ENCODE measurements at regions not wholly inside any gene's neighbourhood (a gene's known extent, or its start where the extent isn't known, plus 50 kb on each side); places are given as distances from the start of the nearest gene placed in this dataset.

- Histone ChIP-seq H4K91ac (replicated peaks; ENCODE audit: insufficient read length, low read length) (peak overlapping the region; percentile 31), H3K4ac (replicated peaks; ENCODE audit: insufficient read length, low read depth, low read length) (peak overlapping the region; percentile 59), H3K23me2 (ENCODE audit: low read depth, low read length) (no peaks in the 10 kb centered on the region), H3K79me1 (ENCODE audit: low read depth, low read length) (no peaks in the 10 kb centered on the region), H3K4me1 (replicated peaks in 1 of 4; ENCODE audit: control insufficient read depth in 3 of 4, insufficient read depth in 4 of 4, low read length in 3 of 4) (peaks cover 6 to 21% (median 18%) of the 10 kb centered on the region in 4 experiments), H3K56ac (replicated peaks; ENCODE audit: insufficient read length, low read depth, low read length) (no peak overlapping the region), H3K23ac (ENCODE audit: insufficient read length) (no peak overlapping the region), H3K9ac (replicated peaks in 1 of 4; ENCODE audit: extremely low read depth in 1 of 4, low read depth in 3 of 4, low read length in 3 of 4) (no peak overlapping the region), H2BK20ac (ENCODE audit: low read length) (no peak overlapping the region), H2AK5ac (ENCODE audit: low read depth, low read length) (no peak overlapping the region), H2AFZ (ENCODE audit: low read length) (no peak overlapping the region), H3K4me2 (ENCODE audit: insufficient read depth in 1 of 2, low read depth in 2 of 2, low read length in 2 of 2) (no peak overlapping the region), H3K14ac (ENCODE audit: insufficient read length) (no peak overlapping the region), H3K4me3 (ENCODE audit: extremely low read depth in 1 of 4, insufficient read depth in 2 of 4, low read depth in 3 of 4, low read length in 4 of 4) (no peak overlapping the region), H4K5ac (ENCODE audit: insufficient read length, low read depth, low read length) (no peak overlapping the region), H3K36me3 (ENCODE audit: control insufficient read depth in 2 of 4, insufficient read depth in 4 of 4, low read length in 3 of 4) (no peaks in the 10 kb centered on the region), H3K27me3 (replicated peaks in 1 of 4; ENCODE audit: control insufficient read depth in 3 of 4, extremely low read depth in 1 of 4, insufficient read depth in 3 of 4, low read length in 3 of 4) (no peaks in the 10 kb centered on the region), H3K9me3 (ENCODE audit: insufficient read depth in 2 of 2, low read depth in 1 of 2, low read length in 1 of 2) (no peaks in the 10 kb centered on the region), H4K8ac (ENCODE audit: extremely low read depth, insufficient read depth, low read length) (no peak overlapping the region), H2BK12ac (ENCODE audit: low read depth, low read length) (peak overlapping the region; percentile 41; the same call in 1 of the 2 replicates), H2BK120ac (replicated peaks; ENCODE audit: low read depth, low read length) (no peak overlapping the region), H3K79me2 (ENCODE audit: control insufficient read depth in 1 of 2, insufficient read depth in 2 of 2, low read length in 2 of 2) (no peaks in the 10 kb centered on the region), H3K18ac (ENCODE audit: extremely low read depth, low read length) (no peak overlapping the region), H4K20me1 (replicated peaks in 1 of 2; ENCODE audit: control insufficient read depth in 1 of 2, insufficient read depth in 2 of 2, low read length in 2 of 2) (no peaks in the 10 kb centered on the region), H2BK15ac (ENCODE audit: low read length) (peak overlapping the region; percentile 67; the same call in 1 of the 2 replicates), H3K27ac (ENCODE audit: low read depth, low read length) (no peak overlapping the region), H2BK5ac (ENCODE audit: low read depth, low read length) (no peak overlapping the region)
- TF ChIP-seq FOSL1 (IDR thresholded peaks at IDR 0.05; ENCODE audit: insufficient read depth, low read depth, low read length) (no peak), CTCF (IDR thresholded peaks at IDR 0.05; ENCODE audit: control extremely low read depth in 1 of 3, insufficient read depth in 1 of 3, low read depth in 1 of 3, low read length in 3 of 3) (peak; percentile 1 to 29 (median 4); a peak in 2 of 4 replicates), RAD21 (IDR thresholded peaks at IDR 0.05 in 1 of 2, conservative IDR thresholded peaks at IDR 0.05 in 1 of 2; ENCODE audit: low read depth in 2 of 2, low read length in 2 of 2) (peak in 1 of 2 experiments; percentile 9; a peak in 1 of 4 replicates), JUND (IDR thresholded peaks at IDR 0.05; ENCODE audit: low read length) (no peak), SP1 (IDR thresholded peaks at IDR 0.05; ENCODE audit: low read depth, low read length) (no peak)
- CTCF ChIA-PET (ENCODE audit: partially characterized antibody), result interaction anchor here (0.9 to 4.1 kb wide), 6 partner anchors 9 to 39 kb away, joined by 3 to 18 read pairs (median 4); no protein-coding TSS in a partner anchor
- FAIRE-seq, result no peak
- POLR2A ChIA-PET (ENCODE audit: partially characterized antibody), result no interaction called here
- WGBS, 2 experiments (ENCODE audit: extremely low coverage in 1 of 2, insufficient coverage in 1 of 2, insufficient read length in 1 of 2, insufficient replicate concordance in 2 of 2, low coverage in 1 of 2, low lambda C conversion rate in 2 of 2, missing lambda C conversion rate in 1 of 2), result 100% methylated on average over 4 of the region's 4 CpGs; no CpG with 5 or more reads in 1 of the 2 experiments
- DNase-seq (ENCODE audit: low read depth in 1 of 2, low spot score in 2 of 2), result no peak
Observed at GRCh38 chr18:46320297-46320696, 216.1 kb downstream of the HAUS1 start.

Measured in H1 (cell line).